ENCODE measurements at regions not wholly inside any gene's neighbourhood (a gene's known extent, or its start where the extent isn't known, plus 50 kb on each side); places are given as distances from the start of the nearest gene placed in this dataset.

DNA sequence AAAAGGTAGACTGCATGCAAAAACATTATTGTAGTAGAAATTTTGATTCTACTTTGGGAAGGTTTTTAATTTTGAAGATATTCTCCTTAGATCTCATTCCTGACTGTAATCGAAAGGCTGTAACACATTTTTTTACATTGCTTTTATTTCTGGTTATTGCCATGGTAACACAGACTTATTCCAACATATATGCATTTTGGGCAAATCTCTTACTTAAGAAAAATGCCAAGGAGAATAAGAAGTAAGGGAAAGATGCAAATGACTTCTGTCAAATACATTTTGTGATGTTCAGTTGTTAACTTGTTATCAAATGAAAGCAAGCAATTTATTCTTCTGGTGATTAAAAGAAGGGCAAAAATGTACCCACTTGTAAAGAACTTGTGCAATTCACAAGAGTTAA lies 267.5 kb downstream of the AASDHPPT start:
- TF ChIP-seq POLR2AphosphoS5 (IDR thresholded peaks at IDR 0.05; ENCODE audit: low read depth, low read length), result no peak
- TF ChIP-seq, protein P1, sequence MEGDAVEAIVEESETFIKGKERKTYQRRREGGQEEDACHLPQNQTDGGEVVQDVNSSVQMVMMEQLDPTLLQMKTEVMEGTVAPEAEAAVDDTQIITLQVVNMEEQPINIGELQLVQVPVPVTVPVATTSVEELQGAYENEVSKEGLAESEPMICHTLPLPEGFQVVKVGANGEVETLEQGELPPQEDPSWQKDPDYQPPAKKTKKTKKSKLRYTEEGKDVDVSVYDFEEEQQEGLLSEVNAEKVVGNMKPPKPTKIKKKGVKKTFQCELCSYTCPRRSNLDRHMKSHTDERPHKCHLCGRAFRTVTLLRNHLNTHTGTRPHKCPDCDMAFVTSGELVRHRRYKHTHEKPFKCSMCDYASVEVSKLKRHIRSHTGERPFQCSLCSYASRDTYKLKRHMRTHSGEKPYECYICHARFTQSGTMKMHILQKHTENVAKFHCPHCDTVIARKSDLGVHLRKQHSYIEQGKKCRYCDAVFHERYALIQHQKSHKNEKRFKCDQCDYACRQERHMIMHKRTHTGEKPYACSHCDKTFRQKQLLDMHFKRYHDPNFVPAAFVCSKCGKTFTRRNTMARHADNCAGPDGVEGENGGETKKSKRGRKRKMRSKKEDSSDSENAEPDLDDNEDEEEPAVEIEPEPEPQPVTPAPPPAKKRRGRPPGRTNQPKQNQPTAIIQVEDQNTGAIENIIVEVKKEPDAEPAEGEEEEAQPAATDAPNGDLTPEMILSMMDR (IDR thresholded peaks at IDR 0.05), result no peak
- TF ChIP-seq, protein P2, sequence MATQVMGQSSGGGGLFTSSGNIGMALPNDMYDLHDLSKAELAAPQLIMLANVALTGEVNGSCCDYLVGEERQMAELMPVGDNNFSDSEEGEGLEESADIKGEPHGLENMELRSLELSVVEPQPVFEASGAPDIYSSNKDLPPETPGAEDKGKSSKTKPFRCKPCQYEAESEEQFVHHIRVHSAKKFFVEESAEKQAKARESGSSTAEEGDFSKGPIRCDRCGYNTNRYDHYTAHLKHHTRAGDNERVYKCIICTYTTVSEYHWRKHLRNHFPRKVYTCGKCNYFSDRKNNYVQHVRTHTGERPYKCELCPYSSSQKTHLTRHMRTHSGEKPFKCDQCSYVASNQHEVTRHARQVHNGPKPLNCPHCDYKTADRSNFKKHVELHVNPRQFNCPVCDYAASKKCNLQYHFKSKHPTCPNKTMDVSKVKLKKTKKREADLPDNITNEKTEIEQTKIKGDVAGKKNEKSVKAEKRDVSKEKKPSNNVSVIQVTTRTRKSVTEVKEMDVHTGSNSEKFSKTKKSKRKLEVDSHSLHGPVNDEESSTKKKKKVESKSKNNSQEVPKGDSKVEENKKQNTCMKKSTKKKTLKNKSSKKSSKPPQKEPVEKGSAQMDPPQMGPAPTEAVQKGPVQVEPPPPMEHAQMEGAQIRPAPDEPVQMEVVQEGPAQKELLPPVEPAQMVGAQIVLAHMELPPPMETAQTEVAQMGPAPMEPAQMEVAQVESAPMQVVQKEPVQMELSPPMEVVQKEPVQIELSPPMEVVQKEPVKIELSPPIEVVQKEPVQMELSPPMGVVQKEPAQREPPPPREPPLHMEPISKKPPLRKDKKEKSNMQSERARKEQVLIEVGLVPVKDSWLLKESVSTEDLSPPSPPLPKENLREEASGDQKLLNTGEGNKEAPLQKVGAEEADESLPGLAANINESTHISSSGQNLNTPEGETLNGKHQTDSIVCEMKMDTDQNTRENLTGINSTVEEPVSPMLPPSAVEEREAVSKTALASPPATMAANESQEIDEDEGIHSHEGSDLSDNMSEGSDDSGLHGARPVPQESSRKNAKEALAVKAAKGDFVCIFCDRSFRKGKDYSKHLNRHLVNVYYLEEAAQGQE (IDR thresholded peaks at IDR 0.05; ENCODE audit: insufficient read depth in 1 of 2, low read depth in 2 of 2, low read length in 1 of 2), result no peak
- TF ChIP-seq TCF7L2 (IDR thresholded peaks at IDR 0.05; ENCODE audit: low read depth, low read length), result no peak
- TF ChIP-seq SIN3A (IDR thresholded peaks at IDR 0.05; ENCODE audit: borderline replicate concordance, insufficient read depth, low read depth, low read length), result no peak
- Histone ChIP-seq H3K4me1 (ENCODE audit: control insufficient read depth, insufficient read depth, low read length) (no peaks in the 10 kb centered on the region), H3K27ac (ENCODE audit: low read length) (no peak overlapping the region), H3K9me3 (ENCODE audit: control insufficient read depth, insufficient read depth, low read depth, low read length) (no peaks in the 10 kb centered on the region; the same call in 1 of the 2 replicates), H3K4me3 (ENCODE audit: low read depth in 2 of 2, low read length in 2 of 2) (no peak overlapping the region), H3K36me3 (ENCODE audit: control insufficient read depth, insufficient read depth, low read length) (no peaks in the 10 kb centered on the region), H3K27me3 (ENCODE audit: control insufficient read depth, insufficient read depth, low read length) (no peaks in the 10 kb centered on the region)
- BruUV-seq (replicated peaks), result no TSS peak
- DNase-seq (ENCODE audit: low read depth, low spot score) (no peak), ATAC-seq (no peak)
- POLR2A ChIA-PET, result no interaction called here
- in situ Hi-C loops (cut with HindIII; ENCODE audit: low pct_unique_long_range_greater_than_20kb, low sequenced_read_pairs), result no loop called here
- intact Hi-C loops (cut with micrococcal nuclease; ENCODE audit: unreplicated experiment), result no loop called here
- CTCF ChIA-PET, result no interaction called here

DNA sequence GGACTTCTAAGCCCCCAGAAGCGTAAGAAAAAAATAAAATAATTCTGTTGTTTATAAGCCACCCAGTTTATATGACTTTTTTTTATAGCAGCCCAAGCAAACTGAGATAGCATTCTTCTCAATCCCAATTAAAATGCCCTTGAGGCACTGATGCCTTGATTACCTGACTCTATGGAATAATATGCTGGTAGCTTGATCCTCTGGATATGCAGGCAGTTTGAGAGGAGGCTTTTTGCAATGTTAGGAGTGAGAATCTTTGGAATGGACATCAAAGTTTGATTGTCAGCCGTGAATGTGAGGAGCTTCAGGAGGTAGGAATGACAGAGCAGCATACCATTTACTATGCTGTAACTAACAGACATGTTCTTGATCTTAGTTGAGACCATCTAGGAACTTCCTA lies 275.6 kb downstream of the AASDHPPT start:
- DNase-seq (ENCODE audit: low read depth, low spot score), result no peak
- POLR2A ChIA-PET, result no interaction called here
- Histone ChIP-seq H3K4me3 (ENCODE audit: low read depth in 2 of 2, low read length in 2 of 2) (no peak overlapping the region), H3K27ac (ENCODE audit: low read length) (no peak overlapping the region), H3K4me1 (ENCODE audit: control insufficient read depth, insufficient read depth, low read length) (no peaks in the 10 kb centered on the region), H3K36me3 (ENCODE audit: control insufficient read depth, insufficient read depth, low read length) (no peaks in the 10 kb centered on the region), H3K27me3 (ENCODE audit: control insufficient read depth, insufficient read depth, low read length) (no peaks in the 10 kb centered on the region), H3K9me3 (ENCODE audit: control insufficient read depth, insufficient read depth, low read depth, low read length) (peaks cover 3% of the 10 kb centered on the region; the same call in 1 of the 2 replicates)
- TF ChIP-seq POLR2AphosphoS5 (IDR thresholded peaks at IDR 0.05; ENCODE audit: low read depth, low read length) (no peak), SIN3A (IDR thresholded peaks at IDR 0.05; ENCODE audit: borderline replicate concordance, insufficient read depth, low read depth, low read length) (no peak), TCF7L2 (IDR thresholded peaks at IDR 0.05; ENCODE audit: low read depth, low read length) (no peak)
- TF ChIP-seq, protein P2 (IDR thresholded peaks at IDR 0.05; ENCODE audit: insufficient read depth in 1 of 2, low read depth in 2 of 2, low read length in 1 of 2), result no peak
- TF ChIP-seq, protein P1 (IDR thresholded peaks at IDR 0.05), result no peak
- ATAC-seq, result no peak
- in situ Hi-C loops (cut with HindIII; ENCODE audit: low pct_unique_long_range_greater_than_20kb, low sequenced_read_pairs) (no loop called here), intact Hi-C loops (cut with micrococcal nuclease; ENCODE audit: unreplicated experiment) (no loop called here)
- CTCF ChIA-PET, result no interaction called here
- BruUV-seq (replicated peaks), result no TSS peak
